CD4-positive, alpha-beta T cell treated with Interleukin-21 for 1 hour (primary cell): ENCODE measurements at regions not wholly inside any gene's neighbourhood (a gene's known extent, or its start where the extent isn't known, plus 50 kb on each side); places are given as distances from the start of the nearest gene placed in this dataset.
"Not testable (repeated sequence)": the region's sequence is repeated elsewhere in the genome, so short reads cannot be mapped to it uniquely, and the experiment has no call there.

Experiments
- DNase-seq: peaks from one replicate; pipeline ENCODE4 v3.0.0-alpha.2; 2020

DNA sequence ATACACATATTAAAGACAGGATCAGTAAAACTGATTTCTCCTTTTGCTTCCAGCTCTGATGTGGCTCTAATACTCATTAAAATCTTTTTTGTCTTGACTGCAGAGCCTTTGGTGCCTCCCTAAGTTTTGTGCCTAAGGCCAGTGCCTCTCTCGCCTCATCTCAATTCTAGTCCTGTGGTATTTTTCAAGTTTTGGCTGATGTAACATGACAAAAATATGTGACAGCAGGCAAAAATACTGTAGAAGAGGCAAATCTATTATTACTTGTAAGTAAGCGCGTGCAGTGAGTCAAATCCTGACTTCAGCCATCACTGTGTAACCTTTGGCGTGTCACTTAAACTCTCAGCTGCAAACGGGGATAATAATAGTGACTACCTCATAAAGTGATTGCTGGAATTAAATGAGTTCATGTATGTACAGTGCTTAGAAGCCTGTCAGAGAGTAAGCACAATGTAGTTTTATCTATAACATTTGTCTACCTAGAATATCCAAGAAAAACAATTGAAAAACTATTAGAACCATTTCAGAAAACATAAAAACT, 74.0 kb downstream of the MAB21L3 start:
- DNase-seq, result no peak

DNA sequence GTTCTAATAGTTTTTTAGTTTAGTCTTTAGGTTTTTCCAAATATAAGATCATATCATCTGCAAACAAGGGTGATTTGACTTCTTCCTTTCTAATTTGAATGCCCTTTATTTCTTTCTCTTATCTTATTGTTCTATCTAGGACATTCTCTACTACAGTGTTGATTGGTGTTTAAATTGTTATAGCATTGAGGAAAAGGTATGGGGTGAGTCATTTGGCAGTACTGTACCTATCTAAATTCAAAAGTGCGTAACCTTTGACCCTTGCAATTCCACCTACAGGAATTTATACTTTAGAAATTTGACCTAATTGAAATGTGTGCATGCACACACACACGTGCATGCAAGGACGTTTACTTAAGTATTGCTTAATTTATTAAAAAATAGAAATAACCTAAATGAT, 78.3 kb downstream of the MAB21L3 start:
- DNase-seq, result no peak

DNA sequence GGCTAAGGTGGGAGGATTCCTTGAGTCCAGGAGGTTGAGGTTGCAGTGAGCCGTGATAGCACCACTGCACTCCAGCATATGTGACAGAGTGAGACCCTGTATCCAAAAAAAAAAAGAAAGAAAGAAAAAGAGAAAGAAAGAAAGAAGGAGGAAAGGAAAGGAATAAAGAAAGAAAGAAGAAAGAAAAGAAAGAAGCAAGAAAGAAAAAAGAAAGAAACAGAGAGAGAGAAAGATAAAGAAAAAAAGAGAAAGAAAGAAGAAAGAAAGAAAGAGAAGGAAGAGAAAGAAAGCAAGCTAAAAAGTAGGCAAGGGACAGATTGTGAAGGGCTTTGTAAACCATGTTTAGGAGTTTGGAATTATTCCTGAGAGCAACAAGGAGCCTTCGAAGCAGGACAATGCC, 80.1 kb downstream of the MAB21L3 start:
- DNase-seq, result no peak

DNA sequence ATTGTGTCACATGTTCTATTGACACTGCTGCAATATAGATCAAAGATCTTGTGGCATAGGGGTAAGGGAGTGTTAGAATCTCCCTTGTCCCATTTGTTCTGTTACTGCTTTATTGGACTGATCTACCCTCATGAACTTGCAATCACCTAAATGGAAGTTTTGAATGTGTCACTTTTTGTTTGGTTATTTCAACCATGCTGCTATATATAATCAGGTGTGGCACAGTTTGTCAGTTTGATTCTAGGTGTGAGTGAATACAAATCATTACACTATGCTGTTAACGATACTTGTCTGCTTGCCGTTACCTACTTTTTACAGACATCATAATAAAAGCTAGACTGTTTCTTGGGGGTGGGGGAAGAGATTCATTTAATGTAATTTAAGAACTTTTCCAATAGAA, 82.6 kb downstream of the MAB21L3 start:
- no peak for DNase-seq

DNA sequence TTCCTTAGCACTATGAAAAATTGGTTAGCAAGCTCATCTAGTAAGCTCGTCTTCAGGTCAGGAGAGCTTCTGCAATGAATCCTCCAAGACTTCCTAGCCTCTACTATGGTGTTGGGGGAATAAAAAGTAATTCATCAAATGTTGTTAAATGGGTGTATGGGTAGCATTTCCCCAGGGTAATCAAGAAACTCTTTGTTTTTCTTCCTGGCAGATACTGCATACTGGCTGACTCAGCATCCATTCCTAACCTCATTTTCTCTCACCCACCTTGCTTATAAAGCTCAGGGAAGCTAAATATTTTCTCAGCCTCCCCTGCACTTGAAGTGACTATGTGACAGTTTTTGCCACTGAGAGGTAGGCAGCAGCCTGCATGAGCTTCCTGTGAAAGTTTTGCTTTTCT, 83.4 kb downstream of the MAB21L3 start:
- DNase-seq, result no peak

DNA sequence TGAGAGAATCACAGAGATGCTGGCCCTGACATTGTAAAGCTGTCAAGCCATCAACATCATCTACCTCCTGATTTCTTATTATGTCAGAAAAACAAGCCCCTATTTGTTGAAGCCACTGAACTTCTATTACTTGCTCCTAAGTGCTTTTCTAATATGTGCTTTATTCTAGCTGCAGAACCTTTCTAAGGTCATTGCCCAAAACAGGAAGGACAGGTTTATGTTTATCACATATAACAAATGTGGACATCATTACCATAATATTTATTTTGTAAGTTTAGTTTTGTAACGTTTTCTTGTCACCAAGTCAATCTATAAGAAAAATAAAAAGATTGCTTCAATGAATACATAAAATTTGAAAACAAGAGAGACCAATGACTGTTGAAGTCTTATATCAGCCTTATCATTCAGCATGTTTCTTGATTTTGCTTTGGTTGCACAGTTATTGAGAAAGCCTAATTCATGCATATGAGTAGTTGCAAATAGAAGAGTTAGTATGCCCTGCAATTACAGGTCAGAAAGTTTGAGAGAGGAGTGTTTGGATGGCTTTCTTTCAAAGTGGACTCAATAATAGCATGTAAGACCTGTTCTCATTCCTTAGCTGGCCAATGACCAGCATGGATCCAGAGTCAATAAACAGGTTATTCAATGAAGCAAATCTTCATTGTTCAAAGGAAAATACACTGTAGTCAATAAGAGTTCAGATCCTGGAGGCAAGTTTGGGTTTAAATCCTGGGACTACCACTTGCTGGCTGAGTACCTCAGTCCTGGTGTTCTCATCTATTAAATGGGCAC, 84.1 kb downstream of the MAB21L3 start:
- DNase-seq, result no peak

DNA sequence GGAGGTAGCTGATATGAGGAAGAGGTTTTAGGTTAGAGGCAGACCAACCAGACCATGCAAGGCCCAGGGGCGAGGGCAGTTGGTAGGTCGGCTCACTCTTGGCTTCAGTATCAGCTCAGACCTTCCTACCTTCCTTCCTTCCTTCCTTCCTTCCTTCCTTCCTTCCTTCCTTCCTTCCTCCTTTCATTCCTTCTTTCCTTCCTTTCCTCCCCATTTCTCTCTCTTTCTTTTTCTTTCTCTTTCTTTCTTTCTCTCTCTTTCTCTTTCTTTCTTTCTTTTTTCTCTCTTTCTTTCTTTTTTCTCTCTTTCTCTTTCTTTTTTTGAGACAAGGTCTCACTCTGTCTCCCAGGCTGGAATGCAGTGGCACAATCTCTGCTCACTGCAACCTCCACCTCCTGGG, 89.1 kb downstream of the MAB21L3 start:
- not testable (repeated sequence) for DNase-seq

DNA sequence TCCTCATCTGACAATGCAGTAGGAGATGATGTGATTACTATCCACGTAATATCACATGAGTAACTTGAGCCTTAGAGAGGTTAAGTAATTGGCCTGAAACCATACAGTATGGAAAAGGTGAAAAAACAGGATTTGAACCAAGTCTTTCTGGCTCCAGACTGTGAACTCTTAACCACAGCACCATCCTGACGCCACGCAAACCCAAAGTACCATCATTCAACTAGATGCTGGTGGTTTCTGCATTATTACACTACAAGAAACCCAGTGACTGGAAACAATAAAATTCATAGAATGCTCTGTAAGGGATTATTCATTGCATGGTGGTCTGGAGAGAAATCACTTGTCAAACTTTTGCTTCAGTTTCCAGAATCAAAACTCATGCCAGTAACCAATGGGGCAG, 90.7 kb downstream of the MAB21L3 start:
- DNase-seq, result no peak

DNA sequence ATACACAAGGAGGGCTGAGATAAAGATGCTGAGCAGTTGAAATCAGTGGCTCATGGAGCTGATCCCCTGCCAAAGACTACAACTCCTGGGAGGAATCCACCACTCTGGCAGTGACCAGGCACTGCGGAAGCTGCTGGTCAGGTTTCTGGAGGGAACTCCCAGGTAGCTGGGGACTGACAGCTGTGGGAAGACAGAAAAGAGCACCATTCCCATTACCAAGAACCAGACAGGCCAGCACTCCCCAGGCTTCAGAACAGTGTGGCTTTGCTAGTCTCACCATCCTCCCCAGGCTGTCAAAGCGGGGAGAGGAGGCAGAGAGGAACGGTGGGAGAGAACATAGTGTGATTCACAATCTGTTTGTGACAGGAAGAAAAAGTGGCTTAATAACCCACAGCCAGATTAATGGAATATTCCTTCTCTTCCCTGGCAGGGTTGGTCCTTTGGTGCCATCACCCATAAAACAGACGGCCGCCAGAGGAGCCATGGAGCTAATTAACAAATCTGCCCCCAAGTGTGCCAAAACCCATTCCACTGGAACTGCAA, 92.1 kb downstream of the MAB21L3 start:
- DNase-seq, result no peak

DNA sequence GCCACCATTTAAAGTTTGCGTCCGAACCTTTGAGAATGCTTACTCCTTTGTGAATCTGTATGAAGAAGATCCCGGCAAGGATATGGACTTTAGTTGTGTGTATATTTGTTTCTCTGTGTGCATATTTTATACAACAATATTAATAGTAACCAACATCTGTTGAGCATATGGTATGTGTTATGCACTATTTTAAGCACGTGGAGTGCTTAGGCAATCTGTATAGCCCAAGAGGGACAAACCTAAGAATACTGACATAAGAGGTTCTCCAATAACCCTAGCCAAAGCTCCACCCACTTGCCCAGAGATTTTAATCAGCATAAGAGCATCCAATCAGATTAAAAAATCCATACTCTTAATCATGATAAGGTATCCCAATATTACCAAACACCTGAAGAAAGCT, 92.7 kb downstream of the MAB21L3 start:
- no peak for DNase-seq

DNA sequence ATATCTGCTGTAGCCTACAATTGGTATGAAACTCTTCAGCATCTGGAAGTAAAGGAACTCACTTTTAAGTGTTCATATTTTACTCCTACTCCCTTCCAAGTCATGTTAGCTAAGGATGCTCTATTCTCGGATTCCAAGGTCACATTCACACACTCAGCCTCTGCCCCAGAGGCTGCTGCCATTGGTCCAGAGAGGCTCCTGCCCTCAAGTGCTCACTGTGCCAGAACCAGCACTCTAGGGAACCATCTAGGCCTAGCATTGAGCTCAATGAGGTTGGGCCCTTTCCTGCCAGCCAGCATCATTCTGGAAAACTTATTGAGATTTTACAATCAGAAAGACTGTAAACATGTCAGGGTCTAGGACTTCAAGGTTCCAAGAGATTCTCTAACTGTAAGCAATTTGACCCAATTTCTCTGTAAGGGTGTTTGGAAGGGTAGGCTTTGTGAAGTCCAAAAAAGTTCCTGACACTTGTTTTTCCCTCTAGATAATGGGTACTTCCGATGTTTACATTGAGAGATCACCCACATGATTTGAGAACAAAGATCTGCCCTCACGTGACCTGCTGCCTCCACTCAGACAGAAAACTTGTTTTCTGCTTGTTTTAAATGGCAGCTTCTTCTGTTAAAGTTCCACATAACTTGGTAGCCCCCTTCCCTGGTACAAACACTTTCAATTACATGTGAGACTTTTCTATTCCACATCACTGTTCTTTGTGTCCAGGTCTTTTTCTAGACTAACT, 94.9 kb downstream of the MAB21L3 start:
- DNase-seq, result no peak

DNA sequence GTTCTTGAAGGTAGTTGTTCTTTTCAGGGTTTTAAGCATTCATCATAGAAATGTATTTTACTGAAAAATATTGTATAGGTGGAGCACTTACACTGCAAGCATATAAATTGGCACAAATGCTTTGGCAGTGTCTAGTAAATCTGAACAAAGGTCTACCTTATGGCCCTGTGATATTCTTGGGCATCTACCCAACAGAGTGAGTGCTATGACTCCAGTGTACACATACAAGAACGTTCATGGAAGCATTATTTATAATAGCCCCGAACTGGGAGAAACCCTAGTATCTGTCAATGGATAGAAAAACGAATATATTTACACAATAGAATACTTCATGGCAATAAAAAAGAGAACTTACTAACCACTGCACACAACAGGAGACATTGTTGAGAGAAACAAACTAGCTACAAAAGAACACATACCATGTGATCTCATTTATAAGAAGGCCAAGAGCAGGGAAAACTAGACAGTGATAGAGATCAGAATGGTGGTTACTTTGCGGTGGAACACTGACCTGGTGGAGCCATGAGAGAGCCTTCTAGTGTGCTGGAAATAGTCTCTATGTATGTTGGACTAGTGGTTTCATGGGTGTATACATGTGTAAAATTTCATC, 96.0 kb downstream of the MAB21L3 start:
- no peak for DNase-seq

DNA sequence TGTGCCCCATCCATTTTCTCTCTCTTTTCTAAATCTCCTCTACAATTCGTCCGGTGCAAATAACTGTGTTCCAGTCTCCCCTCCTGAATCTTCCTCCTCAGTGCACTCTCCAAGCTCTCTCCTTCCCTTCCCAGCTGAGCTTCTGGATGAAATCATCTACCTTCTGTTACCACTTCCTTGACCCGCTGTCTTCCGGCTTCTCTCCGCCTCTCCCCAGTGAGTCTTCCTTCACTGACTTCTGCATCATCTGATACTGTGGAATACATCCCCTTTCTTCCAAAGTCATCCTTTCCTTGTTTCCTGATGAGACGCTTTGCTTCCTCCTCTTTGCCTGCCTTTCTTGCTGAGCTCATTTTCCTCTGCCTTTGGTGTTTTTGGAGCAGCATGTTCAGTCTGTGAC, 96.9 kb downstream of the MAB21L3 start:
- DNase-seq, result no peak

DNA sequence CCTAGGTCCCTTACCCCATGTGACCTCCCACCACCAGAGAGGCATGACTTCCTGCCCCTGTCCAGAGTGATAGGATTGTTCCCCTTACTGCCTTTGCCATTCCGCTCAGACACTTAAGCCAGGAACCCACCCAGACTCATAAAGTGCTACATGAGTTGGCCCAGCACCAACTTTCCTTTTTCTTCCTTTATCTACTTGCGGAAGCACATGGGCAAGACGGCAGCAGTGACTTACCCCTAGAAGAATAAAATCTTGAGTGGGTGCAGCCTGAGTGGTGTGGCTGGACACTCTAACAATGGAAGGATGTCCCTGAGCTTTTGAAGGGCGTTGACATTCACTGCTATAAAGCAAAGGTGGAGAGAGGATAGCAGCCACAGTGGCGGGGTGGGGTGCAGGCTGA, 100.1 kb downstream of the MAB21L3 start:
- DNase-seq, result no peak

DNA sequence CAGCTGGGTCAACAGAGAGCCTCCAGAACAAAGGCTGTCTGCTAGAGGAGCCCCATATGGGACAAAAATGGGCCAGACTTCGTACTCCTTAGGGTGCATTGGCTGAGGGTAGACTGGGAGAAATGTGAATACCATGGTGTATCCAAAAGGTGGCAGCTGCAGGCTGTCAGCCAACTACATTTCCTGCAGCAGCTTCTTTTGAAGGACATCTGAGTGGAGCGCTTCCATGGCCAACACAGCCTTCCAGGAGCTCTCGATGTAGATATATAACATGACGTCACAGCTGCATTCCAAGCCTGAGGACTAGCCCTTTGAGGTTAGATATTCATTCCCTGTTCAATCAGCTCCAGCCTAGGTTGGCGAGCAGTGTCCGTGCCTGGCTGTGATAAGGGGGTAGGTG, 107.7 kb downstream of the MAB21L3 start:
- DNase-seq, result no peak

DNA sequence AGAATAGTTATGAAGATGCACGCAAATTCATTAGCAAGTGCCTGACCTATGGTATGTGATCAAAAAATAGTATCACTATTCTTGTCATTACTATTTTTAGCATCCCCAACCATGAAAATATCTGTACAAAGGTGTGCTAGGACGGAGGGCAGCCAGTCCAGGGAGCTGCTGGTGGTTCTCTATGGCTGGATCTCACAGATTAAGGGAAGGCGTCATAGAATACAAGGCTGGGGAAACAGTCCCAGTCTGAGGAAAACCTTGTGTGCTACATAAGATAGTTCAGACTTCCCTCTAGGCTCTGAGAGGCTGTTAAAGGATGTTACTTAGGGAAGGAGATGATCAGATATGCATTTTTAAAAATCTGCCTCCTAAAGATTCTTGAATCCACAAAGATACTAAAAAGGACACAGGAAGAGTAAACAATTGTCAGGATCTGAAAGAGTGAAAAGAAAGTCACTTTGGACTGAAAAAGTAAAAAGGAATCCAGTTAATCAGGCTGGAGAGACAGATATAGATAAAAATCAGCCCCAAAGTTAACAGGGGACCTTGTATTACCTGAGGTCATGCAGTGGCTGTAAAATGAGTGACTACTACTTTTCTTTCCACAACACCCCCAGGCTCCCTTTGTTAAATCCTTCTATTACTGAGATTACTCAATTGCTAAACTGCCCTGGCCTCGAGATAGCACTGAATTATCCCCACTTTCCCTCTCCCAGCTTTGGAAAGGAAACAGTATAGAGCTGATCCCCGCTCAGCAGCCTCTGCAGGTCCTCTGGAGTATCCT, 108.6 kb downstream of the MAB21L3 start:
- no peak for DNase-seq

DNA sequence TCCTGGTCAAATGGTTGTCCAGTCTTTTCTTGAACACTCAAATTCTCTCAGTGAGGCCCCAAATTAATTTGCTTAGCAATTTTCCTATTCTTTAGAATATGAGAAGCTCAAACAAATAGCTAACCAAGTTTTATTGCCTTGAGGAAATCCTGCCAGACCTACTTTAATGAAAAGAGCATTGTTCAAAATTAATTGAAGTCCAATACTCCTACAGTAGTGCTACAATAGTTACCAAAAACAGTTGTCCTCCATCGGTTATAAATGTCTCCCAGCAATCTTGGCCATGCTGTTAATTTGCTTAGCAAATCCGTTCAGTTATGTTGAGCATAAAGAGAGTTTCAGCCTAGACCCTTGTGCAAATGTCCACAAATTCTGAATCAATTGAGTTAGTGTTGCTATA, 112.9 kb downstream of the MAB21L3 start:
- no peak for DNase-seq

DNA sequence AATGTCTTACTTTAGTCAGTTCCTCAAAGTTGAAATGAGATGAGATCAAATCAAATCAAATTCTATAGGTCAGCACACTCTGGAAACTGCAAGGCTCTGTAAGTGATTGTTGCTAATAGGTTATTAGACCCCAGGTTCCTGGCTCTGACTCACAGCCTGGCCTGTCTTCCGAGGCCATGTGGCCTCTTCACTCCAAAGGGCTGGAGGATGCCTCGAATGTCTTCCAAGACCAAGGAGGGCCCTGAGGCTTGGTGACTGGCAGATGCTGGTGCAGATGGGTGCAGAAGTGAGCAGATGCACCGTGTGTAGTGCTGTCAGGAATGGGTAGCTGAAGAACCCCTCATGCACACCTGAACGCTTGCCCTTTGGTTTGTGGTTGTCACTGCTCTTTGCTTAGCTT, 113.4 kb downstream of the MAB21L3 start:
- DNase-seq, result no peak

DNA sequence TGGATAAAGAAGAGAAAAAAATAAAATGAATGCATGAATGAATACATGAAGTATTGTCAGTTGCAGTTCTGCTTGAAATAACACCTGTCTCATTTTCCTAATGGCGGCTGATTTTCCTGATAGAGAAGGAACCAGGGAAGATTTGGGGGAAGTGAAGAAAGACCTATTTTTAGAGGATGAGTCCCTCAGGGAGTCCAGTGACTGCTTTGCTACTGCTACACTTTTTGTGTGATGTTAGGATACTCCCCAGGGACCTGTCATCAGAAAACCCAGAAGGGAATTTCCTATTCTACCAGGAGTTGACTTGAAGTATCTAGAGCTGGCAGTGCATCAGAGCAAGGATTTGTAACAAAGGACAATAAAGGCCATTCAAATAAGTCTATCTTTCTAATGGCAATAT, 114.8 kb downstream of the MAB21L3 start:
- no peak for DNase-seq

DNA sequence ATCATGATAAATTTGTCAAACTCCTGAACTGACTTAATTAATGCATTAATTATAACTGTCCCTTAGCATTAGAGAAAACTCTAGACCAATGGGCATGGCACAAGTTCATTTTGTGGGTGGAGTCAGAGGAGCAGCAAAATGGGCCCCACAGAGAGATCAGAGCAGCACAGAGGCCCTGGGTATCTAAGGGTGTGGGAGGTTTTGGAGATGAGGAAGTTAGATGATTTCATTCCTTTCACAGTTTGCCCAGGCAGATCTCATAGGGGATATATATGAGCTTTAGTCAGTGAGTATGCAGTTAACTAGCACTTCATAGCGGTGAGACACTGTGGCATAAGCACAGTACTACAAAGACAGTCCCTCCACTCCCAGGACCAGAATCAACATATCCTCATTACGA, 117.3 kb downstream of the MAB21L3 start:
- no peak for DNase-seq

DNA sequence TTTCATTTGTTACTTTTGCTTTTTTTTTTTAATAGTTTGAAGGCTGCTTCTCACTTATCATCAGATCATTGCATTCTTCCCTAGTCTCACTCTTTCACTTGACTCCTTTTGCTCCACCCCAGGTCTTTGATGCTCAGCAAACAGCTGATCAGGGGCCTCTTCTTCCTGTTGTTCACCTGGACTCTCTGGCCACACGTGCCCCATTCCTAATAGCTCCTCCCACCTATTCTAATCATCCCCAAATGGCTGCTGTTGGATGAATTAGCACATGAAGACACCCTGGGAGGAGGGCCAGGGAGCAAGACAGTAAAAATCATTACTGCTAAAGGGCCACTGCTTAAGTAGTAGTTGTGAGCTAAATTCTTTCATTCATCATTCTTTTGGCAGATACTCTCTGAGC, 119.5 kb downstream of the MAB21L3 start:
- no peak for DNase-seq

DNA sequence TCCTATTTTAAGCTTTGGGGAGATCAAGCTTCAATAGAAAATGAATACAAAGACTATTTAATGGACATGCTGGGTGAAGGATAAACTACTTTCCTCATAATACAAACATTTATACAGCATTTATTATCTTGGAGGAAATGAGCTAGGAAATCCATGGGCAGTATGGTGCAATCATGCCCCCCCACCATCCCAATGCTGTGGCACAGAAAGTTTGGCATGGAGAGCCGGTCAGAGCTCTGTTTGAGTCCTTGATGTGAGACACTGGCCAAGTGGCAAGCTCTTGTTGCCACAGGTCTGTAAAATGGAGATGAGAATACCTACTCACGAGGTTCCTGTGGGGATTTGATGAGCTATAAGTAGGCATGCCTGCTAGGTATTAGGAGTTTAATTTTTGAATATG, 120.6 kb downstream of the MAB21L3 start:
- no peak for DNase-seq

DNA sequence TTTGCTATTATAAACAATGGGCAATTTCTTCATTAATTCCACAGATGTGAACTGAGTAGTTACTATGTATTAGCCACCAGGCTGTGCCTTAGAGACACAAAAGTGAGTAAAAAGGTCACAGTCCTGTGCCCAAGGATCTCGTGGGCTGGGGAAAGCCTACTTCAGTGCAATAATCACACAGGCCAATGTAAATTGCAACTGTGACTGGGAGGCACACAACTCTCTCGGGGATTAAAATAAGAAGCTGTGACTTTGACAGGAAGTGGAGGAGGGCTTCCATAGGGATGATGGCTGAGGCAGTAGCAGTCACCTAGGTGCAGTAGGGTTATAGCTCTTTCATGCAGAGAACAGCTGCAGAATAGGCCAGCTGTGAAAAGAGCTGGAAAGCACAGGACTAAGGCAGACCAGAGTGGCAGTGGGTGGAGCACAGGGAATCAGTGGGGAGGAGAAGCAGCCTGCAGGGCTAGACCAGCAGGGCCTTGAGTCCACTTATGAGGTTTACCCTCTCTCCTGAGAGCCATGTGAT, 121.9 kb downstream of the MAB21L3 start:
- DNase-seq, result peak; percentile 57
